Upper lobe of left lung (tissue), 4 donors: ENCODE measurements at regions not wholly inside any gene's neighbourhood (a gene's known extent, or its start where the extent isn't known, plus 50 kb on each side); places are given as distances from the start of the nearest gene placed in this dataset.

ENCODE experiments used
- POLR2AphosphoS5 ChIP-seq, 2 donors: sonication (generic); formaldehyde crosslinking; IDR thresholded peaks; one replicate each; pipeline ENCODE4 v1.5.1; 2017; ENCODE audit warnings: antibody characterized with exemption in 2 of 2
- TF ChIP-seq, protein P1 (sequence below), 6 experiments: fragments of 450-650 bp in 4 of 6; fragments of 200-600 bp in 2 of 6; sonication (generic) in 2 of 6; IDR thresholded peaks; one replicate each; pipeline ENCODE4 v1.5.1; 2016 to 2019; ENCODE audit warnings: antibody characterized with exemption in 6 of 6

DNA sequence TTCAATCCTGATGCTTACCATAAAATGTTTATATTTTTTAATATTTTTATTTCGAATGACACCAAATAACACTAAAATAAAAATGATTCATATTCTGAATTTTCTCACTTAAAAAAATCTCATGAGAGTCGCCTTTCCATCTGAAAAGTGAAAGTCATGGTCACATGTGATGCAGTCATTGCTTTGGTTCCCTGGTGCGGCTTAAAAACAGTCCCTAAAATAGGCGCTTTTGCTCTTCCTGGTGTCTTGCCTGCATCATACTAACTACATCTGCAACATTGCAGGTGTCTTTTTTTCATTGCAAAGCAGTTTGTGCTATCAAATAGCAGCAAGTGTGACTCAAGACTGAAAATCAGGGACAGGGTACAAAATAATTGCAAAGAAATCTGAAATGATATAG is 185.2 kb upstream of the NREP start:
- TF ChIP-seq, protein P1, sequence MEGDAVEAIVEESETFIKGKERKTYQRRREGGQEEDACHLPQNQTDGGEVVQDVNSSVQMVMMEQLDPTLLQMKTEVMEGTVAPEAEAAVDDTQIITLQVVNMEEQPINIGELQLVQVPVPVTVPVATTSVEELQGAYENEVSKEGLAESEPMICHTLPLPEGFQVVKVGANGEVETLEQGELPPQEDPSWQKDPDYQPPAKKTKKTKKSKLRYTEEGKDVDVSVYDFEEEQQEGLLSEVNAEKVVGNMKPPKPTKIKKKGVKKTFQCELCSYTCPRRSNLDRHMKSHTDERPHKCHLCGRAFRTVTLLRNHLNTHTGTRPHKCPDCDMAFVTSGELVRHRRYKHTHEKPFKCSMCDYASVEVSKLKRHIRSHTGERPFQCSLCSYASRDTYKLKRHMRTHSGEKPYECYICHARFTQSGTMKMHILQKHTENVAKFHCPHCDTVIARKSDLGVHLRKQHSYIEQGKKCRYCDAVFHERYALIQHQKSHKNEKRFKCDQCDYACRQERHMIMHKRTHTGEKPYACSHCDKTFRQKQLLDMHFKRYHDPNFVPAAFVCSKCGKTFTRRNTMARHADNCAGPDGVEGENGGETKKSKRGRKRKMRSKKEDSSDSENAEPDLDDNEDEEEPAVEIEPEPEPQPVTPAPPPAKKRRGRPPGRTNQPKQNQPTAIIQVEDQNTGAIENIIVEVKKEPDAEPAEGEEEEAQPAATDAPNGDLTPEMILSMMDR (IDR thresholded peaks at IDR 0.05): no peak
- no peak for TF ChIP-seq POLR2AphosphoS5 (IDR thresholded peaks at IDR 0.05)
